ENCODE measurements at regions not wholly inside any gene's neighbourhood (a gene's known extent, or its start where the extent isn't known, plus 50 kb on each side); places are given as distances from the start of the nearest gene placed in this dataset.
"Not testable (repeated sequence)": the region's sequence is repeated elsewhere in the genome, so short reads cannot be mapped to it uniquely, and the experiment has no call there.

- no peaks in the 10 kb centered on the region for H3K4me1 ChIP-seq (ENCODE audit: low read length)
- H4K20me1 ChIP-seq (ENCODE audit: insufficient read depth, low read length) = no peaks in the 10 kb centered on the region
- H3K27me3 ChIP-seq (replicated peaks; ENCODE audit: insufficient read depth, low read length) = no peaks in the 10 kb centered on the region
- no peak overlapping the region for H3K4me3 ChIP-seq (ENCODE audit: low read length)
- H3K27ac ChIP-seq (ENCODE audit: low read length) = no peak overlapping the region
- H3K79me2 ChIP-seq (ENCODE audit: low read length) = no peaks in the 10 kb centered on the region
- H3K4me2 ChIP-seq (ENCODE audit: low read depth, low read length) = no peak overlapping the region
- no peak overlapping the region for H3K9ac ChIP-seq (ENCODE audit: low read length)
- no peak for DNase-seq
- H3F3A ChIP-seq (ENCODE audit: insufficient read depth, low read length) = no peaks in the 10 kb centered on the region
- no peaks in the 10 kb centered on the region for H3K36me3 ChIP-seq (replicated peaks; ENCODE audit: insufficient read depth, low read length)
- H3K9me2 ChIP-seq (replicated peaks; ENCODE audit: insufficient read depth, low read length) = no peaks in the 10 kb centered on the region
- H2AFZ ChIP-seq (ENCODE audit: low read length) = no peak overlapping the region
- TF ChIP-seq CTCF (IDR thresholded peaks at IDR 0.05; ENCODE audit: low read length) (no peak), EZH2phosphoT487 (IDR thresholded peaks at IDR 0.05; ENCODE audit: low read length) (no peak), EZH2 (optimal IDR thresholded peaks at IDR 0.05; ENCODE audit: low read depth, low read length) (no peak)
- no peaks in the 10 kb centered on the region for H3K9me3 ChIP-seq (replicated peaks; ENCODE audit: insufficient read depth, low read length)
Observed at GRCh38 chr1:73842436-73842835, 355.5 kb downstream of the LRRIQ3 start.

GRCh38 chr1:73839922-73840321, 358.1 kb downstream of the LRRIQ3 start:
- no peak for TF ChIP-seq EZH2phosphoT487 (IDR thresholded peaks at IDR 0.05; ENCODE audit: low read length)
- no peak for TF ChIP-seq EZH2 (optimal IDR thresholded peaks at IDR 0.05; ENCODE audit: low read depth, low read length)
- peak; percentile 61 for TF ChIP-seq CTCF (IDR thresholded peaks at IDR 0.05; ENCODE audit: low read length)
- Histone ChIP-seq H4K20me1 (ENCODE audit: insufficient read depth, low read length) (no peaks in the 10 kb centered on the region), H3K4me2 (ENCODE audit: low read depth, low read length) (no peak overlapping the region), H3K9me3 (replicated peaks; ENCODE audit: insufficient read depth, low read length) (no peaks in the 10 kb centered on the region), H3K36me3 (replicated peaks; ENCODE audit: insufficient read depth, low read length) (no peaks in the 10 kb centered on the region), H3K27me3 (replicated peaks; ENCODE audit: insufficient read depth, low read length) (no peaks in the 10 kb centered on the region), H3F3A (ENCODE audit: insufficient read depth, low read length) (no peaks in the 10 kb centered on the region), H3K9ac (ENCODE audit: low read length) (no peak overlapping the region), H3K27ac (ENCODE audit: low read length) (no peak overlapping the region), H2AFZ (ENCODE audit: low read length) (no peak overlapping the region), H3K4me1 (ENCODE audit: low read length) (no peaks in the 10 kb centered on the region), H3K79me2 (ENCODE audit: low read length) (no peaks in the 10 kb centered on the region), H3K9me2 (replicated peaks; ENCODE audit: insufficient read depth, low read length) (no peaks in the 10 kb centered on the region), H3K4me3 (ENCODE audit: low read length) (no peak overlapping the region)
- DNase-seq = peak; percentile 39

GRCh38 chr1:73832276-73833181, 365.4 kb downstream of the LRRIQ3 start:
- Histone ChIP-seq H3K4me2 (ENCODE audit: low read depth, low read length) (no peak overlapping the region), H3K4me3 (ENCODE audit: low read length) (no peak overlapping the region), H4K20me1 (ENCODE audit: insufficient read depth, low read length) (no peaks in the 10 kb centered on the region), H3K27me3 (replicated peaks; ENCODE audit: insufficient read depth, low read length) (no peaks in the 10 kb centered on the region), H3K4me1 (ENCODE audit: low read length) (no peaks in the 10 kb centered on the region), H3K9me2 (replicated peaks; ENCODE audit: insufficient read depth, low read length) (no peaks in the 10 kb centered on the region), H3K79me2 (ENCODE audit: low read length) (no peaks in the 10 kb centered on the region), H3K27ac (ENCODE audit: low read length) (no peak overlapping the region), H2AFZ (ENCODE audit: low read length) (no peak overlapping the region), H3K9me3 (replicated peaks; ENCODE audit: insufficient read depth, low read length) (no peaks in the 10 kb centered on the region), H3F3A (ENCODE audit: insufficient read depth, low read length) (no peaks in the 10 kb centered on the region), H3K36me3 (replicated peaks; ENCODE audit: insufficient read depth, low read length) (no peaks in the 10 kb centered on the region), H3K9ac (ENCODE audit: low read length) (no peak overlapping the region)
- DNase-seq = no peak
- TF ChIP-seq CTCF (IDR thresholded peaks at IDR 0.05; ENCODE audit: low read length) = no peak

GRCh38 chr1:73827283-73827682, 370.7 kb downstream of the LRRIQ3 start:
- H4K20me1 ChIP-seq (ENCODE audit: insufficient read depth, low read length); H3K27me3 ChIP-seq (replicated peaks; ENCODE audit: insufficient read depth, low read length); H3K4me1 ChIP-seq (ENCODE audit: low read length); H3K36me3 ChIP-seq (replicated peaks; ENCODE audit: insufficient read depth, low read length); H3K27ac ChIP-seq (ENCODE audit: low read length); H3K9ac ChIP-seq (ENCODE audit: low read length); H3K9me3 ChIP-seq (replicated peaks; ENCODE audit: insufficient read depth, low read length); H3F3A ChIP-seq (ENCODE audit: insufficient read depth, low read length); H3K79me2 ChIP-seq (ENCODE audit: low read length); H3K4me2 ChIP-seq (ENCODE audit: low read depth, low read length); H3K9me2 ChIP-seq (replicated peaks; ENCODE audit: insufficient read depth, low read length); DNase-seq; H3K4me3 ChIP-seq (ENCODE audit: low read length); H2AFZ ChIP-seq (ENCODE audit: low read length): not testable (repeated sequence)
